Chondrocyte (in vitro differentiated cells): ENCODE measurements at regions not wholly inside any gene's neighbourhood (a gene's known extent, or its start where the extent isn't known, plus 50 kb on each side); places are given as distances from the start of the nearest gene placed in this dataset.

ENCODE experiments used
- DNase-seq: peaks from one replicate; pipeline ENCODE4 v3.0.0; 2021; ENCODE audit warnings: mixed read lengths, low spot score
- H3K27ac Mint-ChIP-seq: one replicate; pipeline ENCODE4 v1.8.0; 2021; ENCODE audit warnings: mild to moderate bottlenecking, moderate library complexity, mixed read lengths; ENCODE audit not compliant: unreplicated experiment
- H3K27me3 Mint-ChIP-seq: 2 replicates; pipeline ENCODE4 v1.8.0; 2021; ENCODE audit warnings: low read depth, mixed read lengths
- H3K36me3 Mint-ChIP-seq: 2 replicates; pipeline ENCODE4 v1.8.0; 2021; ENCODE audit warnings: low read depth, mixed read lengths
- H3K4me1 Mint-ChIP-seq: 2 replicates; pipeline ENCODE4 v1.8.0; 2021; ENCODE audit warnings: low read depth, mild to moderate bottlenecking, mixed read lengths
- H3K4me3 Mint-ChIP-seq: one replicate; pipeline ENCODE4 v1.8.0; 2021; ENCODE audit warnings: mild to moderate bottlenecking, moderate library complexity, mixed read lengths; ENCODE audit not compliant: unreplicated experiment
- H3K9me3 Mint-ChIP-seq: 2 replicates; pipeline ENCODE4 v1.8.0; 2021; ENCODE audit warnings: low read depth, mixed read lengths
- TF ChIP-seq, protein P1 (sequence below): fragments of 200-600 bp; sonication (generic); IDR thresholded peaks from 2 replicates; pipeline ENCODE4 v1.5.0; 2021; ENCODE audit warnings: antibody characterized with exemption, mild to moderate bottlenecking, moderate library complexity

DNA sequence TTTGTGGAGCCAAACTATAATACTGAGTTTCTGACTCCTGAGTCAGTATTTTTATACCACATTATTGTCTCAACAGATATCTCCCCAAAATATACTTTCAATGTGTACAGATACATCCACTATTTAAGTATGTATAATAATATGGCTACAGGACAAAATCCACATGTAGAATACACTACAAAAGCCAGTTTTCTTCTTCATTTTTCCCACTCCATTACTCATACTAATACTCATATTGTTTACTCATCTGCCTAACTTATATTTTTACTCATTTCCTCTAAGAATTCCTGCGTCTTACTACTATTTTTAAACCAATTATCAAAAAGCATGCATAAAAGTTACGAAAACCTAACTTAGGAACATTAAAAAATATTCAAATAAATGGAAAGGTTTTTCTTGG lies 440.8 kb downstream of the ZNF385D start:
- H3K4me3 Mint-ChIP-seq = no peak overlapping the region
- TF ChIP-seq, protein P1, sequence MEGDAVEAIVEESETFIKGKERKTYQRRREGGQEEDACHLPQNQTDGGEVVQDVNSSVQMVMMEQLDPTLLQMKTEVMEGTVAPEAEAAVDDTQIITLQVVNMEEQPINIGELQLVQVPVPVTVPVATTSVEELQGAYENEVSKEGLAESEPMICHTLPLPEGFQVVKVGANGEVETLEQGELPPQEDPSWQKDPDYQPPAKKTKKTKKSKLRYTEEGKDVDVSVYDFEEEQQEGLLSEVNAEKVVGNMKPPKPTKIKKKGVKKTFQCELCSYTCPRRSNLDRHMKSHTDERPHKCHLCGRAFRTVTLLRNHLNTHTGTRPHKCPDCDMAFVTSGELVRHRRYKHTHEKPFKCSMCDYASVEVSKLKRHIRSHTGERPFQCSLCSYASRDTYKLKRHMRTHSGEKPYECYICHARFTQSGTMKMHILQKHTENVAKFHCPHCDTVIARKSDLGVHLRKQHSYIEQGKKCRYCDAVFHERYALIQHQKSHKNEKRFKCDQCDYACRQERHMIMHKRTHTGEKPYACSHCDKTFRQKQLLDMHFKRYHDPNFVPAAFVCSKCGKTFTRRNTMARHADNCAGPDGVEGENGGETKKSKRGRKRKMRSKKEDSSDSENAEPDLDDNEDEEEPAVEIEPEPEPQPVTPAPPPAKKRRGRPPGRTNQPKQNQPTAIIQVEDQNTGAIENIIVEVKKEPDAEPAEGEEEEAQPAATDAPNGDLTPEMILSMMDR = no peak

DNA sequence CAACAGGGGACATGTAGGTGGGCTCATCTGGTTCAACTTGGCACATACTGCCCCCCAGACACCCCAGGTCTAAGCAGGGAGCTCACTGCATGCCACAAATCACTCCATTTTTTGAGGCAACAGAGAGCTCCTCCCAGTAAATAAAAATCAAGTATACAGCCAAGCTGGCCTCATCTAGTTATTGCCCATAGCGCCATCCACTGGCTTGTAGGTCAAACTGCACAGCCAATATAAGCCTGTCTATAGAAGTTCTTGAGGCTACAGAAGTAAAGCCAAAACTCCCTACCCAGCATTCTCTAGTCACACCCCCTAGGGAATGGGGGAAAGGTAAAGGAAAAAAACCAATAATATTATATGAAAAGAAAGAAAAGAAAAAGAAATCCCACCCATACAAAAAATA lies 453.7 kb downstream of the ZNF385D start:
- TF ChIP-seq, protein P1 = no peak
- no peaks in the 10 kb centered on the region for H3K27me3 Mint-ChIP-seq
- no peak overlapping the region for H3K27ac Mint-ChIP-seq

More for the DNA sequence above, 440.8 kb downstream of the ZNF385D start:
- no peaks in the 10 kb centered on the region for H3K4me1 Mint-ChIP-seq
- H3K27ac Mint-ChIP-seq = no peak overlapping the region
- H3K27me3 Mint-ChIP-seq = no peaks in the 10 kb centered on the region
- peaks cover 5% of the 10 kb centered on the region for H3K9me3 Mint-ChIP-seq
- DNase-seq = no peak
- no peaks in the 10 kb centered on the region for H3K36me3 Mint-ChIP-seq

DNA sequence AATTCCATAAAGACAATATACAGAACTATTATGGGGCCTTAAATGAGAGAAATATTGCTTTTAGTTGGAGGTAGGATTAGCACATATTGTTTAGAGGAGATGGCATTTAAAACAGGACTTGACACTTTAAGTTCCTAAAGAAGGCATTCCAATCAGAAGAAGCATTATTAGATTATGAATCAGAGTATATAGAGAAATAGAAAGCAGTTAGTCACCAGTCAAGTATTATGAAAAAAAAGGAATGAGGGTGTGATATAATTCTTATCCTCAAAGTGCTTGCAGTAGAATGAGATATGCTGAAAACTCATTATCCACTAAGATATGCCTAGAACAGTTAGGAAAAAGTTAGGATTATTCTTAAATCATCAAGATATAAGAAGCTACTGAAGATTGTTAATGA lies 456.2 kb downstream of the ZNF385D start:
- DNase-seq = no peak
- no peaks in the 10 kb centered on the region for H3K27me3 Mint-ChIP-seq
- no peaks in the 10 kb centered on the region for H3K36me3 Mint-ChIP-seq
- no peak overlapping the region for H3K27ac Mint-ChIP-seq
- TF ChIP-seq, protein P1 = no peak
- peaks cover 19% of the 10 kb centered on the region for H3K9me3 Mint-ChIP-seq
- no peak overlapping the region for H3K4me3 Mint-ChIP-seq
- peaks cover 21% of the 10 kb centered on the region for H3K4me1 Mint-ChIP-seq

More for the DNA sequence above, 453.7 kb downstream of the ZNF385D start:
- Mint-ChIP-seq H3K4me1 (peaks cover 19% of the 10 kb centered on the region), H3K36me3 (no peaks in the 10 kb centered on the region), H3K4me3 (no peak overlapping the region), H3K9me3 (peaks cover 28% of the 10 kb centered on the region)
- no peak for DNase-seq

GRCh38 chr3:21292971-21293370 lies 458.0 kb downstream of the ZNF385D start:
- Mint-ChIP-seq H3K4me1 (peaks cover 21% of the 10 kb centered on the region), H3K27me3 (no peaks in the 10 kb centered on the region), H3K36me3 (no peaks in the 10 kb centered on the region), H3K9me3 (peaks cover 3% of the 10 kb centered on the region), H3K4me3 (no peak overlapping the region), H3K27ac (no peak overlapping the region)
- no peak for DNase-seq
- TF ChIP-seq, protein P1 = no peak

DNA sequence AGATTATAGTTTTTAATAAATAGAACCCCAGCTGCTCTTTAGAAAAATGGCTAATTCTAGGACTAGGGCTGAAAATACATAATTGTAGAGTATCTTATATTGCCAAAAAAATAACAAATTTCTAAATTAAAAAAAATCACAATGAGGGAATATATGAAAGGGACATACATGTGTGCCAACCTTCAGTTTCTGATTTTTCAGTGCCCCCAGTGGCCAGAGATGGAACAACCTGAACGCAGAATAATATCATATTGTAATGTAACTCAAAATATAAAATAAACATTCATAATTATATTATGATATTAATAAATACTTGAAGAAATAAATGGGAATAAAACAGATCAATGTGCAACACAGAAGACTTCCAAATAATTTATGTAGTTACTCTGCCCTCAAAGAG lies 460.5 kb downstream of the ZNF385D start:
- Mint-ChIP-seq H3K27ac (no peak overlapping the region), H3K36me3 (no peaks in the 10 kb centered on the region), H3K27me3 (no peaks in the 10 kb centered on the region), H3K4me3 (no peak overlapping the region), H3K9me3 (peaks cover 14% of the 10 kb centered on the region), H3K4me1 (peaks cover 21% of the 10 kb centered on the region)
- DNase-seq = no peak
- TF ChIP-seq, protein P1 = peak; percentile 78
